ENCODE measurements at regions not wholly inside any gene's neighbourhood (a gene's known extent, or its start where the extent isn't known, plus 50 kb on each side); places are given as distances from the start of the nearest gene placed in this dataset.
"Not testable (repeated sequence)": the region's sequence is repeated elsewhere in the genome, so short reads cannot be mapped to it uniquely, and the experiment has no call there.

DNA sequence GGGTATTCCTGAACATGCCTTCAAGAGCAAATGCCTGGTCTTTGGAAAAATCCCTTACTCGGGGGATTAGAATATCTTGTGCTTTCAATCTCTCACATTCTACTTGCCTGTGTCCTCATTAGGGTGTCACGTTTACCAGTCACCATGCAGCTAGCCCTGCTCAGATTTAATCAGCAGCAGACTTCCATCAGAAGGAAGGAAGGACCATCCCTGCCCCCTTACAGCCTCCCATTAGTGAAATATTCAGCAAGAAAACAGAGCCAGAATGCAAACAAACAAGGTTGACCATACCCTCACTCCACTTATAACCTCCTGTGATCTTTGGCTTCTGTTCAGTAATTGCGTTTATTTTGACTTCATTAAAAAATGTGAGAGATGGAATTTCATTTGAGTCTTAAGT is 208.6 kb downstream of the CXCL12 start:
- no peak for DNase-seq (ENCODE audit: low read depth)

DNA sequence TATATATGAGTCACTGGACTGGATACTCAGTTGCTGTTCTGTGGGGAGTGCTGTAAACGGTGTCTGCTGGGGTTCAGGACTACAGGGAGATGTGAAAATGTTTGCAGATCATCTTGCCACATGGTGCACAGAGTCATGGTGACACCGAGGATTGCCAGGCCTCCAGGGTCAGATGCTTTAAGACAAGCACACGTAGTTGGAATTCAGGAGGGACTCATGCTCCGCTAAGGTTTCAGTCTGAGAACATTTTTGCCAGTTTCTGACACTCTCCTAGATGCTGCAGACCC is 211.3 kb downstream of the CXCL12 start:
- DNase-seq (ENCODE audit: low read depth), result no peak

- no peak for DNase-seq (ENCODE audit: low read depth)
Observed at GRCh38 chr10:44172883-44173607, 211.9 kb downstream of the CXCL12 start.

DNA sequence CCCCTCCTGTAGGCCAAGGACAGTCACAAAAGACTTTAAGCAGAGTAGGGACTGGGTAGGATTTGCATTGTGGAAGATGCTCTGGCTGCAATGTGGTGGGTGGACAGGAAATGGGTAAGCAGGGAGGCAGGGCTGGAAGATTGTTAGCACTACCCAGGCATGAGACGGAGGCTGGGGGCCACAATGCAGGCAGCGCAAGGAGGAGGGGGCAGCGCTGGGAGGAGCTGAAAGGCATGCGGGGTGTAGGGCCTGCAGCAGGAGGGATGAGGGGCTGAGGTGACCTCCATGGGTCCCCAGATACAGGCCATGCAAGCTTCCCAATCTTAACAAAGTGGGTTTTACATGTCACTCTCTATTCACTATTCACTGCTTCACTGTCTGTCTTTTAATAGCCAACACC is 213.1 kb downstream of the CXCL12 start:
- no peak for DNase-seq (ENCODE audit: low read depth)

DNA sequence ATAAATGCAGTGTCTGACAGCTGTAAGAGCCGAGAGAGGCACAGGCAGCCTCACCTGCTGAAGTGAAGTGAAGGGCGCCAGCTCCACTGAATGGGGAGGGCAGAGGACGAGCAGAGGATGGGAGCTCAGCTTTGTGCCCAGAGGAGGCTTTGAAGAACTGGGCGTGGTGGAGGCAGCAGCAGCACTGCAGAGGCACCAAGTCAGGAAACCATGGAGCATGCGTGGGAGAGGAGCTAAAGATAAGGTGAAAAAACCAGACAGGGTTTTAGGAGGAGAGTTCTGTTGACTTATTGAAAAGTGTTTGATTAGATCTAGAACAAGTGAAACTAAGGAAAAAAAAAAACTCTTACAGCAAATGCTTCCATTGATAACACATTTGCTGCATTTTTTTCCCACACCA is 216.4 kb downstream of the CXCL12 start:
- no peak for DNase-seq (ENCODE audit: low read depth)

GRCh38 chr10:44167752-44168151 is 217.1 kb downstream of the CXCL12 start:
- DNase-seq (ENCODE audit: low read depth), result no peak

DNA sequence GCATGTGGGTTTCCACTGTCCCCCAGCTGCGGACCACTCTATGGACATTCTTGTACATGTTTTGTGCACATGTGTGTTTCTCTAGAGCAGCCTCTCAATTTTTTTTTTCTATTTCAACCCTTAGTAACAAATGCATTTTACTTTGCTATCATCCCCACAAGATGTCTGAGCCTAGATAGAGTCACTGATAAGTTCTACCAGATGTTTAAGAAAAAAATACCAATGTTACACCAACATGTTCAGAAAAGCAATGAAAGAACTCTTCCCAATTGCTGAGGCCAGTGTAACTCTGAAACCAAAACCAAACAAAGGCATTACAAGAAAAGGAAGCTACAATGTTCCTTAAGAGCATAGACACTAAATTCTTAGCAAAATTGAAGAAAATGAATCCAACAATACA is 218.5 kb downstream of the CXCL12 start:
- DNase-seq (ENCODE audit: low read depth), result no peak

GRCh38 chr10:44164251-44164956 is 220.5 kb downstream of the CXCL12 start:
- DNase-seq (ENCODE audit: low read depth), result no peak

DNA sequence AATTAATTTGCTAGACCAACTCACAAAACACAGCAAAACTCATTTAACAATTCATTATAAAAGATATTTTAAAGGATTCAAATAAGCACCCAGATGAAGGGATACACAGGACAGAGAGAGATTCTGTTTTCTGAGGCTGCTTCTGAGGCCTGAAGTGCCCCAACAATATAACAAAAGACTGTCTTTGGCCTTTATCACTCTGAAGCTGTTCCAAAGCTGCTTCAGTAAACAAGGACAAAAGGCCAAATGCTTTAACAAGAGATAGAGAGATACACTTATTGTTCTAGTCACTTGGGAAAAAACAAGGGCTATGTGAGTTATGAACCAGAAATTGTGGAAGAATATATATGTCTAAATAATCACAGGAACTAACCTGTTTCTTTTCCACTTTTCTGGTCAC is 223.7 kb downstream of the CXCL12 start:
- no peak for DNase-seq (ENCODE audit: low read depth)

DNA sequence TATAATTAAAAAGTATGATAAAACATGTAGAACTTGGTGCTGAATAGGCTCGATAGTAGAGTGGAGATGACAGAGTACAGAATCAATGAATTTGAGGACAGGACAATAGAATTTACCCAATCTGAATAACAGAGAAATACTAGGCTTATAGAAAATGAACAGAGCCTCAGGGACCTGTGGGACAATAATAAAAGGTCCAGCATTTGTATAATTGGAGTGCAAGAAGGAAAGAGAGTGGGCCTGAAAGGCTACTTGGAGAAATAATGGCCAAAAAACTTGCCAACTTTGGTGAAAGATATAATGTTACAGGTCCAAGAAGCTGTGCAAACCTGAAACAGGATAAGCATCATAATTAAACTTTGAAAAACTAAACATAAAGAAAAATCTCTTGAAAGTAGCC is 227.3 kb downstream of the CXCL12 start:
- no peak for DNase-seq (ENCODE audit: low read depth)

DNA sequence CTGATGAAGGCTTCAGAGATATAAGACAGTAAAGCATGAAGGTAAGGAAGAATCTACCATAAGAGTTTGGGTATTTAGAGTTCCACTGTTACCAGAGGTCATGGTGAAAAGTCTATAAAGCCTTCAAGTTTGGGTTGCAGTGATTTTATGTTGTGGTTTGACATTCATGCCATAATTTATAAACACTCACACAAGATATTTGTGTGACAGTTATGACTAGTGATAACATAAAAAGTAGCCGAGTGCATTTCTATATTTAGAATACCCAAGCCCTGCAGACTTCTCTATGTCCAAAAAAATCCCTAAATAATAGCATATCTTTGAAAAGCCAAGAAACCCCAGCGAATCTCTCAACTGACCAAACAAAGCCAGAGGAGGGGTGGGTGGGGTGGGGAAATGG is 229.9 kb downstream of the CXCL12 start:
- DNase-seq (ENCODE audit: low read depth), result no peak

DNA sequence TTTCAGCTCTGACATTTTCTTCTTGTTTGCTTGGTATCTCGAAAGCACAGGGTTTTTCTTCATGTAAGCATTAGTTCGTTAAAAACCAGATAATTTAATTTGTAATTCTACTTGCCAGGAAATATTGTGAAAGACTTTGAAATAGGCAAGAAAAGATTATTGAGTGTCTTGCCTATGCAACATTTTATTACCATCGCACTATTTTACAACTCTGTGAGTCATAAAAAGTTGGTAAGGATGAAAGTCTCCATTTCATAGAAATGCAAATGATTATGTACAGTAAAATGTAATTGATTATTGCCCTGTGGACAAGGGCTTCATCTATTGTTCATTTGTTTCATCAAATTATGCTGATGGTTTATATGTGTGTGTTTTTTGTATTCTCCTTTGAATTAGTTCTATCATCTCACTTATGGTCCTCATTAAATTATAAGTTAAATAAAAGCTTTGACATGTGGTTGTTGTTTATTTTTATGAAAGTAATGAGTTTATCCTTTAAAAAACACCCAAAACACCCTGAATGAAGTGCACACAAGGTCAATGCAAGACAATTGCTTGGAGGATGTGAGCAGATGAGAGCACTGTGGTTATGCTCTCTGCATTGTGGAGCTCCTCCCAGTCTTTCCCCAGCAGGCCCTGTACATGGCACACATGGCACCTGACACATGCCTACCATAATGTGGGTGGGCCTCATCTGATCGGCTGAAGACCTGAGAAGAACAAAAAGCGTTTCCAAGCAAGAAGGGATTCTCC is 230.8 kb downstream of the CXCL12 start:
- no peak for DNase-seq (ENCODE audit: low read depth)

- no peak for DNase-seq (ENCODE audit: low read depth)
Observed at GRCh38 chr10:44143556-44143955, 241.3 kb downstream of the CXCL12 start.

GRCh38 chr10:44132361-44133289 is 252.3 kb downstream of the CXCL12 start:
- DNase-seq (ENCODE audit: low read depth), result no peak

DNA sequence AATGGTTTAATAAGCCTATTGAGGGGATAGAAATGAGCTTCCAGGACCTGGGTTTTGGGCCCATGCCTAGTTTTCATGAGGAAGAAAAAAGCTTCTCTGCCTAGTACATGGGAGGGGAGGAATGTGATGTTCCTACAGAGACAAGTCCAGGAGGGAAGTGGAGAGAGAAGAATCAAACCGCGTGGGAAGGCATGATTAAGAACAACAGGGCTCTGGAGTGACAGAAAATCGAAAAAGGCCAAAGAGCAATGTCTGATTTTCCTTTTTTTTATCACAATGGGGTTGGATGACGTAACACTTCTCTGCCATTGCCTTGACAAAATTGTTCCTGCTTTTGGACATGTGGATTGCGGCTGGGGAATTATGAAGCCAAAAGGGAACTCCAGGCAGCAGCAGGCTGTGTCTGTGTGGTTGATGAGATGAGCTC is 258.6 kb downstream of the CXCL12 start:
- DNase-seq (ENCODE audit: low read depth), result no peak

- DNase-seq (ENCODE audit: low read depth), result no peak
Observed at GRCh38 chr10:44125879-44126278, 259.0 kb downstream of the CXCL12 start.

GRCh38 chr10:44118500-44118899 is 266.4 kb downstream of the CXCL12 start:
- no peak for DNase-seq (ENCODE audit: low read depth)

GRCh38 chr10:44116474-44116873 is 268.4 kb downstream of the CXCL12 start:
- DNase-seq (ENCODE audit: low read depth), result no peak

DNA sequence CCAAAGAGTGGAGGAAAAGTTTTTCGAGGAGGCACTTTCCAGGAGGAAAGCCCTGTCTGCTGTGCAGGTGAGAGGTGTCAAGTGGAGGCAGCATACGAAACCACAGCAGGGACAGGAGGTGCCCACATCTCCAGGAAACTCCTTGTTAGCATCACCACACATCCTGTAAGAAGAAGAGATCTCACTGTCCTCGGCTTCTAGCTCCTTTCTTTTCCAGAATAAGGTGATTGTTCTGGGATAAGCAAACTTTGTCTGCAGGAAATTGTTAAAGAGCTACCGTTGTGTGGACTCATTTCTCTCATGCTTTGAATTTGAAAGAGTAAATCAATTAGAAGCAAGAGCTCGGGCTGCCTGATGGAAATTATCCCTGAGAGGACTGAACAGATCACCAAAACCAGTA is 269.4 kb downstream of the CXCL12 start:
- DNase-seq (ENCODE audit: low read depth), result no peak

GRCh38 chr10:44114441-44114840 is 270.5 kb downstream of the CXCL12 start:
- no peak for DNase-seq (ENCODE audit: low read depth)

- DNase-seq (ENCODE audit: low read depth), result not testable (repeated sequence)
Observed at GRCh38 chr10:44112280-44112679, 272.6 kb downstream of the CXCL12 start.

DNA sequence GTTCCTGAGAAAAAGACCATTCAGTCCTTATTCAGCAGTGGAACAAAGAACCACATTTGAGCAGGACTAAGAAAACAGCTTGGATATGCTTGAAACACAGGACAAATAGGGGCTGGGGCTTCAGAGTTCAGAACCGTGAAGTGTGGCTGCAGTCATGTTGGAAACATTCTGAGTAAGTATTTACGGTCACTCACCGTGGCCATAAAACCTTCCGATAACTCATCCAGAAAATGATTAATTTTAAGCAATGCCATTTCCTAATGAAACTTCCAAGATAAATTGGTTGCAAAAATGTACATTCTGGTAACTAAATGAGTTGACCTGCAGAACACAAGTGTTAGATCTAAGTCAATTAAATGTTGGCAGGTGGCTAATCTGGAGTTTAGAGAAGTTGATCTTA is 279.2 kb downstream of the CXCL12 start:
- no peak for DNase-seq (ENCODE audit: low read depth)
